ENCODE measurements at regions not wholly inside any gene's neighbourhood (a gene's known extent, or its start where the extent isn't known, plus 50 kb on each side); places are given as distances from the start of the nearest gene placed in this dataset.

- Histone ChIP-seq H3K27ac (no peak overlapping the region), H3K9me3 (no peaks in the 10 kb centered on the region), H3K4me1 (no peaks in the 10 kb centered on the region), H3K27me3 (no peaks in the 10 kb centered on the region), H3K4me3 (no peak overlapping the region), H3K36me3 (no peaks in the 10 kb centered on the region)
- intact Hi-C loops (cut with DNase I; ENCODE audit: low total_unique reads) = no loop called here
- in situ Hi-C loops (cut with MboI; ENCODE audit: low pct_ligation_motif_present in 1 of 4, low pct_unique_long_range_greater_than_20kb in 1 of 4, low sequenced_read_pairs in 3 of 4) = no loop called here
- WGBS, 2 donors (ENCODE audit: low coverage in 1 of 2) = 80 to 91% methylated on average over 1 of the region's 1 CpG
- DNase-seq = no peak
- no peak for TF ChIP-seq POLR2A (IDR thresholded peaks at IDR 0.05)
- TF ChIP-seq EP300 (IDR thresholded peaks at IDR 0.05; ENCODE audit: low read depth) = no peak
- no peak for TF ChIP-seq POLR2AphosphoS5 (IDR thresholded peaks at IDR 0.05)
- TF ChIP-seq CTCF (IDR thresholded peaks at IDR 0.05) = no peak
Observed at GRCh38 chr1:101337968-101338367, 101.1 kb downstream of the S1PR1 start.

GRCh38 chr1:101338714-101339430 lies 102.1 kb downstream of the S1PR1 start:
- in situ Hi-C loops (cut with MboI; ENCODE audit: low pct_ligation_motif_present in 1 of 4, low pct_unique_long_range_greater_than_20kb in 1 of 4, low sequenced_read_pairs in 3 of 4) = no loop called here
- 71 to 80% methylated on average over 5 of the region's 5 CpGs for whole genome bisulfite sequencing, 2 donors (ENCODE audit: low coverage in 1 of 2)
- intact Hi-C loops (cut with DNase I; ENCODE audit: low total_unique reads) = no loop called here
- Histone ChIP-seq H3K27me3 (no peaks in the 10 kb centered on the region), H3K4me1 (no peaks in the 10 kb centered on the region), H3K27ac (no peak overlapping the region), H3K4me3 (no peak overlapping the region), H3K9me3 (no peaks in the 10 kb centered on the region), H3K36me3 (no peaks in the 10 kb centered on the region)
- no peak for DNase-seq
- TF ChIP-seq EP300 (IDR thresholded peaks at IDR 0.05; ENCODE audit: low read depth) (no peak), POLR2A (IDR thresholded peaks at IDR 0.05) (no peak), POLR2AphosphoS5 (IDR thresholded peaks at IDR 0.05) (no peak), CTCF (IDR thresholded peaks at IDR 0.05) (no peak)

GRCh38 chr1:101344745-101345144 lies 107.9 kb downstream of the S1PR1 start:
- H3K27ac ChIP-seq = no peak overlapping the region
- intact Hi-C loops (cut with DNase I; ENCODE audit: low total_unique reads) (no loop called here), in situ Hi-C loops (cut with MboI; ENCODE audit: low pct_ligation_motif_present in 1 of 4, low pct_unique_long_range_greater_than_20kb in 1 of 4, low sequenced_read_pairs in 3 of 4) (no loop called here)
- WGBS, 2 donors (ENCODE audit: low coverage in 1 of 2) = 65% methylated on average over 4 of the region's 4 CpGs
- H3K9me3 ChIP-seq = no peaks in the 10 kb centered on the region
- no peaks in the 10 kb centered on the region for H3K27me3 ChIP-seq
- no peak overlapping the region for H3K4me3 ChIP-seq
- no peaks in the 10 kb centered on the region for H3K4me1 ChIP-seq
- TF ChIP-seq POLR2AphosphoS5 (IDR thresholded peaks at IDR 0.05) (no peak), EP300 (IDR thresholded peaks at IDR 0.05; ENCODE audit: low read depth) (no peak), POLR2A (IDR thresholded peaks at IDR 0.05) (no peak), CTCF (IDR thresholded peaks at IDR 0.05) (no peak)
- no peak for DNase-seq
- H3K36me3 ChIP-seq = no peaks in the 10 kb centered on the region

- no peak for DNase-seq
- Histone ChIP-seq H3K9me3 (no peaks in the 10 kb centered on the region), H3K27ac (no peak overlapping the region), H3K4me1 (no peaks in the 10 kb centered on the region), H3K27me3 (no peaks in the 10 kb centered on the region), H3K36me3 (no peaks in the 10 kb centered on the region), H3K4me3 (no peak overlapping the region)
- intact Hi-C loops (cut with DNase I; ENCODE audit: low total_unique reads) (no loop called here), in situ Hi-C loops (cut with MboI; ENCODE audit: low pct_ligation_motif_present in 1 of 4, low pct_unique_long_range_greater_than_20kb in 1 of 4, low sequenced_read_pairs in 3 of 4) (no loop called here)
- WGBS, 2 donors (ENCODE audit: low coverage in 1 of 2) = 59 to 95% methylated on average over 2 of the region's 2 CpGs
- no peak for TF ChIP-seq CTCF (IDR thresholded peaks at IDR 0.05)
- no peak for TF ChIP-seq EP300 (IDR thresholded peaks at IDR 0.05; ENCODE audit: low read depth)
- no peak for TF ChIP-seq POLR2AphosphoS5 (IDR thresholded peaks at IDR 0.05)
- TF ChIP-seq POLR2A (IDR thresholded peaks at IDR 0.05) = no peak
Observed at GRCh38 chr1:101346419-101346818, 109.6 kb downstream of the S1PR1 start.
